ENCODE measurements at regions not wholly inside any gene's neighbourhood (a gene's known extent, or its start where the extent isn't known, plus 50 kb on each side); places are given as distances from the start of the nearest gene placed in this dataset.

DNA sequence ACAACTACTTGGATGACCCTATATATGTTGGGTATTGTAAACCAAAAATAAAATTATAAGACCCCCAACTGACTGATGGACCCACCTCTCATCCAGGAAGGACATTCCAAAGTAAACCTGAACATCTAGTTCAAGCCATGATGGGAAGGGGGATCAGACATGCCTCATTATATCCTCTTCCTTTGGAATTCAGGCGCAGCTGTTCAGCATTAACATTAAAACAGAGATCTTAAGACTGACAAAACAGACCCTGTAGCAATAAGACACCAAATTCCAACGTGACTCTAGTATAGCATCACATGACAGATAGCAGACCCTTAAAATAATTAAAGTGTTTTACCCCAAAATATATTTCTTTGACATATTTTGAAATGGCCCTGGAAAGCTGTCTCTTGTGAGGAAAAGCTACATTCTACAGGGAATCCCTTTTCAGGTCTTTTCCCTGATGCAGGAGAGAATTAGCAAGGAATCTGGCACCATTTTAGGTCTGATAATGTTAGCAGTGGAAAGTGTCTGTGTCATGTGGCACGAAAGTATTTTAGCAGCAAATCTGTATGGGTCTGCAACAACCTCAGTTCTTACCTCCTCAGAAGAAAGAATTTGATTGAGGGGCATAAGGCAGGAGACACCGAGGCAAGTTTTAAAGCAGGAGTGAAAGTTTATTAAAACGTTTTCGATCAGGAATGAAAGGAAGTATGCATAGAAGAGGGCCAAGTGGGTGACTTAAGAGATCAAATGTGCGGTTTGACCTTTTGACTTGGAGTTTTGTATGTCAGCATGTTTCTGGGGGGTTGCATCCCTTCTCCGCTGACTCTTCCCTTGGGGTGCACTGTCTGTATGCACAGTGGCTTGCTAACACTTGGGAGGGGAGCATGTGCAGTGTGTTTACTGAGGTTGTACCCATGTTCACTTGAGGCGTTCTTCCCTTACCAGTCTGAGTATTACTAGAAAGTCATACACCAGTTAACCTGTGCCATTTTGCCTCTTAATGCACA is 236.6 kb upstream of the PPP1R3A start:
- CTCF ChIA-PET = no interaction called here
- DNase-seq = no peak
- POLR2A ChIA-PET = no interaction called here
- intact Hi-C loops (cut with micrococcal nuclease) = no loop called here
- Mint-ChIP-seq H3K27me3 (no peaks in the 10 kb centered on the region), H3K27ac (no peak overlapping the region), H3K36me3 (ENCODE audit: low read depth) (no peaks in the 10 kb centered on the region), H3K4me1 (no peaks in the 10 kb centered on the region), H3K4me3 (no peak overlapping the region), H3K9me3 (no peaks in the 10 kb centered on the region)
- TF ChIP-seq, protein P1, sequence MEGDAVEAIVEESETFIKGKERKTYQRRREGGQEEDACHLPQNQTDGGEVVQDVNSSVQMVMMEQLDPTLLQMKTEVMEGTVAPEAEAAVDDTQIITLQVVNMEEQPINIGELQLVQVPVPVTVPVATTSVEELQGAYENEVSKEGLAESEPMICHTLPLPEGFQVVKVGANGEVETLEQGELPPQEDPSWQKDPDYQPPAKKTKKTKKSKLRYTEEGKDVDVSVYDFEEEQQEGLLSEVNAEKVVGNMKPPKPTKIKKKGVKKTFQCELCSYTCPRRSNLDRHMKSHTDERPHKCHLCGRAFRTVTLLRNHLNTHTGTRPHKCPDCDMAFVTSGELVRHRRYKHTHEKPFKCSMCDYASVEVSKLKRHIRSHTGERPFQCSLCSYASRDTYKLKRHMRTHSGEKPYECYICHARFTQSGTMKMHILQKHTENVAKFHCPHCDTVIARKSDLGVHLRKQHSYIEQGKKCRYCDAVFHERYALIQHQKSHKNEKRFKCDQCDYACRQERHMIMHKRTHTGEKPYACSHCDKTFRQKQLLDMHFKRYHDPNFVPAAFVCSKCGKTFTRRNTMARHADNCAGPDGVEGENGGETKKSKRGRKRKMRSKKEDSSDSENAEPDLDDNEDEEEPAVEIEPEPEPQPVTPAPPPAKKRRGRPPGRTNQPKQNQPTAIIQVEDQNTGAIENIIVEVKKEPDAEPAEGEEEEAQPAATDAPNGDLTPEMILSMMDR (IDR thresholded peaks at IDR 0.05) = no peak
- no peak for ATAC-seq (ENCODE audit: low read depth)

GRCh38 chr7:114153700-114154099 is 234.9 kb upstream of the PPP1R3A start:
- H3K27me3 Mint-ChIP-seq = no peaks in the 10 kb centered on the region
- no peaks in the 10 kb centered on the region for H3K9me3 Mint-ChIP-seq
- no peak for ATAC-seq (ENCODE audit: low read depth)
- H3K27ac Mint-ChIP-seq = no peak overlapping the region
- H3K36me3 Mint-ChIP-seq (ENCODE audit: low read depth) = no peaks in the 10 kb centered on the region
- intact Hi-C loops (cut with micrococcal nuclease) = no loop called here
- no peaks in the 10 kb centered on the region for H3K4me1 Mint-ChIP-seq
- no peak for DNase-seq
- CTCF ChIA-PET = no interaction called here
- no peak overlapping the region for H3K4me3 Mint-ChIP-seq
- POLR2A ChIA-PET = no interaction called here
- TF ChIP-seq, protein P1 (IDR thresholded peaks at IDR 0.05) = no peak

- POLR2A ChIA-PET = no interaction called here
- no peaks in the 10 kb centered on the region for H3K36me3 Mint-ChIP-seq (ENCODE audit: low read depth)
- no peaks in the 10 kb centered on the region for H3K9me3 Mint-ChIP-seq
- H3K4me1 Mint-ChIP-seq = no peaks in the 10 kb centered on the region
- TF ChIP-seq, protein P1 (IDR thresholded peaks at IDR 0.05) = no peak
- intact Hi-C loops (cut with micrococcal nuclease) = no loop called here
- no peak for DNase-seq
- no peaks in the 10 kb centered on the region for H3K27me3 Mint-ChIP-seq
- H3K4me3 Mint-ChIP-seq = no peak overlapping the region
- H3K27ac Mint-ChIP-seq = no peak overlapping the region
- CTCF ChIA-PET = no interaction called here
- ATAC-seq (ENCODE audit: low read depth) = no peak
Observed at GRCh38 chr7:114152314-114152938, 233.6 kb upstream of the PPP1R3A start.

- no peak for DNase-seq
- intact Hi-C loops (cut with micrococcal nuclease) = no loop called here
- Mint-ChIP-seq H3K27ac (no peak overlapping the region), H3K9me3 (no peaks in the 10 kb centered on the region), H3K36me3 (ENCODE audit: low read depth) (no peaks in the 10 kb centered on the region), H3K4me3 (no peak overlapping the region), H3K4me1 (no peaks in the 10 kb centered on the region), H3K27me3 (no peaks in the 10 kb centered on the region)
- POLR2A ChIA-PET = no interaction called here
- TF ChIP-seq, protein P1 (IDR thresholded peaks at IDR 0.05) = no peak
- ATAC-seq (ENCODE audit: low read depth) = no peak
- CTCF ChIA-PET = no interaction called here
Observed at GRCh38 chr7:114151777-114152176, 233.0 kb upstream of the PPP1R3A start.

GRCh38 chr7:114150689-114151088 is 231.9 kb upstream of the PPP1R3A start:
- Mint-ChIP-seq H3K27me3 (no peaks in the 10 kb centered on the region), H3K4me1 (no peaks in the 10 kb centered on the region), H3K27ac (no peak overlapping the region), H3K36me3 (ENCODE audit: low read depth) (no peaks in the 10 kb centered on the region), H3K4me3 (no peak overlapping the region), H3K9me3 (no peaks in the 10 kb centered on the region)
- no peak for DNase-seq
- ChIA-PET POLR2A (no interaction called here), CTCF (no interaction called here)
- TF ChIP-seq, protein P1 (IDR thresholded peaks at IDR 0.05) = no peak
- intact Hi-C loops (cut with micrococcal nuclease) = no loop called here
- ATAC-seq (ENCODE audit: low read depth) = no peak
